G401 (cell line): ENCODE measurements at regions not wholly inside any gene's neighbourhood (a gene's known extent, or its start where the extent isn't known, plus 50 kb on each side); places are given as distances from the start of the nearest gene placed in this dataset.

ENCODE experiments used
- DNase-seq: peaks from one replicate; pipeline ENCODE4 v3.0.0-alpha.2; 2015; ENCODE audit warnings: low spot score
- in situ Hi-C: cut with HindIII; loops from 2 replicates; pipeline ENCODE4 v1.10.0; 2016; ENCODE audit warnings: low sequenced_read_pairs, mixed read lengths

GRCh38 chr15:93196135-93196670 is 107.2 kb upstream of the RGMA start:
- in situ Hi-C loops, result no loop called here
- no peak for DNase-seq

- no peak for DNase-seq
- in situ Hi-C loops, result no loop called here
These were observed 106.1 kb upstream of the RGMA start for GRCh38 chr15:93195109-93195508.

- in situ Hi-C loops, result no loop called here
- DNase-seq, result no peak
These were observed 101.2 kb upstream of the RGMA start for GRCh38 chr15:93190238-93190637.

- in situ Hi-C loops, result no loop called here
- DNase-seq, result no peak
These were observed 100.5 kb upstream of the RGMA start for GRCh38 chr15:93189561-93189960.

- DNase-seq, result no peak
- in situ Hi-C loops, result no loop called here
These were observed 99.2 kb upstream of the RGMA start for GRCh38 chr15:93188236-93188635.

- in situ Hi-C loops, result no loop called here
- DNase-seq, result no peak
These were observed 96.8 kb upstream of the RGMA start for GRCh38 chr15:93185796-93186195.

GRCh38 chr15:93182703-93183205 is 93.7 kb upstream of the RGMA start:
- no peak for DNase-seq
- in situ Hi-C loops, result no loop called here

GRCh38 chr15:93180656-93181055 is 91.6 kb upstream of the RGMA start:
- in situ Hi-C loops, result no loop called here
- peak; percentile 2 for DNase-seq

- no peak for DNase-seq
- in situ Hi-C loops, result no loop called here
These were observed 91.1 kb upstream of the RGMA start for GRCh38 chr15:93180128-93180527.

- in situ Hi-C loops, result no loop called here
- no peak for DNase-seq
These were observed 90.7 kb upstream of the RGMA start for GRCh38 chr15:93179700-93180102.

GRCh38 chr15:93179072-93179471 is 90.1 kb upstream of the RGMA start:
- in situ Hi-C loops, result no loop called here
- DNase-seq, result no peak

- in situ Hi-C loops, result no loop called here
- DNase-seq, result no peak
These were observed 89.4 kb upstream of the RGMA start for GRCh38 chr15:93178371-93178770.

- in situ Hi-C loops, result no loop called here
- DNase-seq, result no peak
These were observed 87.1 kb upstream of the RGMA start for GRCh38 chr15:93176065-93176464.

- in situ Hi-C loops, result no loop called here
- no peak for DNase-seq
These were observed 85.8 kb upstream of the RGMA start for GRCh38 chr15:93174836-93175235.

GRCh38 chr15:93173369-93173768 is 84.4 kb upstream of the RGMA start:
- DNase-seq, result no peak
- in situ Hi-C loops, result no loop called here

GRCh38 chr15:93171476-93171875 is 82.5 kb upstream of the RGMA start:
- in situ Hi-C loops, result no loop called here
- DNase-seq, result no peak

GRCh38 chr15:93170329-93170728 is 81.3 kb upstream of the RGMA start:
- in situ Hi-C loops, result no loop called here
- no peak for DNase-seq

GRCh38 chr15:93168910-93169309 is 79.9 kb upstream of the RGMA start:
- in situ Hi-C loops, result no loop called here
- no peak for DNase-seq

- in situ Hi-C loops, result no loop called here
- DNase-seq, result no peak
These were observed 78.3 kb upstream of the RGMA start for GRCh38 chr15:93167291-93167690.

GRCh38 chr15:93166675-93167074 is 77.7 kb upstream of the RGMA start:
- no peak for DNase-seq
- in situ Hi-C loops, result no loop called here

GRCh38 chr15:93165734-93166470 is 76.9 kb upstream of the RGMA start:
- in situ Hi-C loops, result no loop called here

More at GRCh38 chr15:93165734-93166470, 76.9 kb upstream of the RGMA start:
- DNase-seq, result no peak
